ENCODE measurements at regions not wholly inside any gene's neighbourhood (a gene's known extent, or its start where the extent isn't known, plus 50 kb on each side); places are given as distances from the start of the nearest gene placed in this dataset.

- H3K9me3 Mint-ChIP-seq: no peaks in the 10 kb centered on the region
- no peak overlapping the region for H3K4me3 Mint-ChIP-seq
- H3K36me3 Mint-ChIP-seq (ENCODE audit: low read depth): no peaks in the 10 kb centered on the region
- H3K4me1 Mint-ChIP-seq: no peaks in the 10 kb centered on the region
- H3K27ac Mint-ChIP-seq (ENCODE audit: unreplicated experiment): no peak overlapping the region
- TF ChIP-seq CTCF (conservative IDR thresholded peaks at IDR 0.05): no peak
- no peaks in the 10 kb centered on the region for H3K27me3 Mint-ChIP-seq (ENCODE audit: low read depth)
- DNase-seq (ENCODE audit: low read depth, low spot score): no peak
These were observed 1060.5 kb downstream of the XPNPEP1 start for GRCh38 chr10:108862676-108863350.

- no peak for DNase-seq (ENCODE audit: low read depth, low spot score)
- H3K27me3 Mint-ChIP-seq (ENCODE audit: low read depth): no peaks in the 10 kb centered on the region
- no peaks in the 10 kb centered on the region for H3K9me3 Mint-ChIP-seq
- no peak overlapping the region for H3K27ac Mint-ChIP-seq (ENCODE audit: unreplicated experiment)
- no peaks in the 10 kb centered on the region for H3K36me3 Mint-ChIP-seq (ENCODE audit: low read depth)
- TF ChIP-seq CTCF (conservative IDR thresholded peaks at IDR 0.05): no peak
- H3K4me3 Mint-ChIP-seq: no peak overlapping the region
- no peaks in the 10 kb centered on the region for H3K4me1 Mint-ChIP-seq
These were observed 1062.0 kb downstream of the XPNPEP1 start for GRCh38 chr10:108861181-108861754.

- Mint-ChIP-seq H3K4me1 (no peaks in the 10 kb centered on the region), H3K4me3 (no peak overlapping the region), H3K27me3 (ENCODE audit: low read depth) (no peaks in the 10 kb centered on the region), H3K36me3 (ENCODE audit: low read depth) (no peaks in the 10 kb centered on the region), H3K9me3 (no peaks in the 10 kb centered on the region), H3K27ac (ENCODE audit: unreplicated experiment) (no peak overlapping the region)
- no peak for TF ChIP-seq CTCF (conservative IDR thresholded peaks at IDR 0.05)
- no peak for DNase-seq (ENCODE audit: low read depth, low spot score)
These were observed 1071.1 kb downstream of the XPNPEP1 start for GRCh38 chr10:108852211-108852610.

GRCh38 chr10:108850138-108850854 lies 1073.0 kb downstream of the XPNPEP1 start:
- DNase-seq (ENCODE audit: low read depth, low spot score): no peak
- Mint-ChIP-seq H3K9me3 (no peaks in the 10 kb centered on the region), H3K27me3 (ENCODE audit: low read depth) (no peaks in the 10 kb centered on the region), H3K36me3 (ENCODE audit: low read depth) (no peaks in the 10 kb centered on the region), H3K4me3 (no peak overlapping the region), H3K27ac (ENCODE audit: unreplicated experiment) (no peak overlapping the region), H3K4me1 (no peaks in the 10 kb centered on the region)
- no peak for TF ChIP-seq CTCF (conservative IDR thresholded peaks at IDR 0.05)

GRCh38 chr10:108849688-108850087 lies 1073.6 kb downstream of the XPNPEP1 start:
- Mint-ChIP-seq H3K36me3 (ENCODE audit: low read depth) (no peaks in the 10 kb centered on the region), H3K27me3 (ENCODE audit: low read depth) (no peaks in the 10 kb centered on the region), H3K4me1 (no peaks in the 10 kb centered on the region), H3K9me3 (peaks cover 4% of the 10 kb centered on the region), H3K27ac (ENCODE audit: unreplicated experiment) (no peak overlapping the region), H3K4me3 (no peak overlapping the region)
- TF ChIP-seq CTCF (conservative IDR thresholded peaks at IDR 0.05): no peak
- DNase-seq (ENCODE audit: low read depth, low spot score): no peak

Measured in neural crest cell (in vitro differentiated cells).